ENCODE measurements at regions not wholly inside any gene's neighbourhood (a gene's known extent, or its start where the extent isn't known, plus 50 kb on each side); places are given as distances from the start of the nearest gene placed in this dataset.

GRCh38 chr11:122287401-122287800 lies 171.4 kb upstream of the BLID start:
- WGBS, 3 donors = 40 to 50% (median 44%) methylated on average over 11 of the region's 11 CpGs
- intact Hi-C loops (cut with DNase I) = no loop called here
- Histone ChIP-seq H3K4me3 (no peak overlapping the region), H3K36me3 (no peaks in the 10 kb centered on the region), H3K27ac (no peak overlapping the region), H3K27me3 (no peaks in the 10 kb centered on the region), H3K4me1 (ENCODE audit: insufficient read depth) (no peaks in the 10 kb centered on the region), H3K9me3 (no peaks in the 10 kb centered on the region)
- TF ChIP-seq CTCF (IDR thresholded peaks at IDR 0.05) (no peak), EP300 (IDR thresholded peaks at IDR 0.05) (no peak), POLR2A (IDR thresholded peaks at IDR 0.05) (no peak)
- DNase-seq = no peak

- intact Hi-C loops (cut with DNase I) = no loop called here
- WGBS, 3 donors = 56 to 75% (median 75%) methylated on average over 8 of the region's 8 CpGs
- no peaks in the 10 kb centered on the region for H3K9me3 ChIP-seq
- H3K4me3 ChIP-seq = no peak overlapping the region
- no peak for DNase-seq
- no peaks in the 10 kb centered on the region for H3K27me3 ChIP-seq
- no peak overlapping the region for H3K27ac ChIP-seq
- TF ChIP-seq CTCF (IDR thresholded peaks at IDR 0.05) = no peak
- TF ChIP-seq EP300 (IDR thresholded peaks at IDR 0.05) = no peak
- TF ChIP-seq POLR2A (IDR thresholded peaks at IDR 0.05) = no peak
- no peaks in the 10 kb centered on the region for H3K4me1 ChIP-seq (ENCODE audit: insufficient read depth)
- no peaks in the 10 kb centered on the region for H3K36me3 ChIP-seq
These were observed 169.3 kb upstream of the BLID start for GRCh38 chr11:122285070-122285988.

GRCh38 chr11:122280870-122281269 lies 164.9 kb upstream of the BLID start:
- Histone ChIP-seq H3K27me3 (no peaks in the 10 kb centered on the region), H3K9me3 (no peaks in the 10 kb centered on the region), H3K36me3 (no peaks in the 10 kb centered on the region), H3K27ac (no peak overlapping the region), H3K4me3 (no peak overlapping the region), H3K4me1 (ENCODE audit: insufficient read depth) (no peaks in the 10 kb centered on the region)
- WGBS, 3 donors = 86 to 90% (median 87%) methylated on average over 5 of the region's 5 CpGs
- no peak for DNase-seq
- intact Hi-C loops (cut with DNase I) = no loop called here
- no peak for TF ChIP-seq EP300 (IDR thresholded peaks at IDR 0.05)
- no peak for TF ChIP-seq POLR2A (IDR thresholded peaks at IDR 0.05)

GRCh38 chr11:122279194-122279593 lies 163.2 kb upstream of the BLID start:
- Histone ChIP-seq H3K27me3 (no peaks in the 10 kb centered on the region), H3K4me1 (ENCODE audit: insufficient read depth) (no peaks in the 10 kb centered on the region), H3K4me3 (no peak overlapping the region), H3K27ac (no peak overlapping the region), H3K36me3 (no peaks in the 10 kb centered on the region), H3K9me3 (no peaks in the 10 kb centered on the region)
- no peak for TF ChIP-seq POLR2A (IDR thresholded peaks at IDR 0.05)
- TF ChIP-seq CTCF (IDR thresholded peaks at IDR 0.05) = no peak
- TF ChIP-seq EP300 (IDR thresholded peaks at IDR 0.05) = no peak
- intact Hi-C loops (cut with DNase I) = no loop called here
- DNase-seq = no peak

GRCh38 chr11:122277493-122277892 lies 161.5 kb upstream of the BLID start:
- H3K4me1 ChIP-seq (ENCODE audit: insufficient read depth) = no peaks in the 10 kb centered on the region
- no peak overlapping the region for H3K4me3 ChIP-seq
- WGBS, 3 donors = 49 to 57% (median 57%) methylated on average over 4 of the region's 4 CpGs
- no peak for DNase-seq
- no peaks in the 10 kb centered on the region for H3K9me3 ChIP-seq
- intact Hi-C loops (cut with DNase I) = no loop called here
- no peaks in the 10 kb centered on the region for H3K27me3 ChIP-seq
- H3K27ac ChIP-seq = no peak overlapping the region
- TF ChIP-seq CTCF (IDR thresholded peaks at IDR 0.05) (no peak), POLR2A (IDR thresholded peaks at IDR 0.05) (no peak), EP300 (IDR thresholded peaks at IDR 0.05) (no peak)
- no peaks in the 10 kb centered on the region for H3K36me3 ChIP-seq

Data from ovary (tissue), 7 donors.